Duodenal mucosa (tissue), 2 donors: ENCODE measurements at regions not wholly inside any gene's neighbourhood (a gene's known extent, or its start where the extent isn't known, plus 50 kb on each side); places are given as distances from the start of the nearest gene placed in this dataset.

Experiments
- H3K27ac ChIP-seq: one replicate; pipeline ENCODE4 v1.7.0; 2013; ENCODE audit warnings: low read depth, low read length
- H3K27me3 ChIP-seq, 2 donors: one replicate each; pipeline ENCODE4 v1.7.0; 2013; ENCODE audit warnings: low read length in 2 of 2, control low read depth in 1 of 2; ENCODE audit not compliant: insufficient read depth in 2 of 2, control insufficient read depth in 1 of 2
- H3K36me3 ChIP-seq, 2 donors: one replicate each; pipeline ENCODE4 v1.7.0; 2013; ENCODE audit warnings: low read length in 2 of 2, control low read depth in 1 of 2; ENCODE audit not compliant: insufficient read depth in 2 of 2, control insufficient read depth in 1 of 2
- H3K4me1 ChIP-seq, 2 donors: one replicate each; pipeline ENCODE4 v1.7.0; 2013; ENCODE audit warnings: low read length in 2 of 2, control low read depth in 1 of 2; ENCODE audit not compliant: insufficient read depth in 2 of 2, control insufficient read depth in 1 of 2
- H3K4me3 ChIP-seq, 2 donors: one replicate each; pipeline ENCODE4 v1.7.0; 2013; ENCODE audit warnings: low read length in 2 of 2, low read depth in 1 of 2
- H3K9ac ChIP-seq, 2 donors: one replicate each; pipeline ENCODE4 v1.7.0; 2013; ENCODE audit warnings: low read length in 2 of 2, low read depth in 1 of 2
- H3K9me3 ChIP-seq, 2 donors: one replicate each; pipeline ENCODE4 v1.7.0; 2013; ENCODE audit warnings: low read length in 2 of 2, control low read depth in 1 of 2; ENCODE audit not compliant: control insufficient read depth in 1 of 2

GRCh38 chr18:24995755-24996154 is 356.2 kb downstream of the ZNF521 start:
- H3K9me3 ChIP-seq: peaks cover 5 to 8% of the 10 kb centered on the region in 2 donors
- H3K9ac ChIP-seq: no peak overlapping the region
- H3K27me3 ChIP-seq: no peaks in the 10 kb centered on the region
- H3K27ac ChIP-seq: no peak overlapping the region
- H3K4me1 ChIP-seq: no peaks in the 10 kb centered on the region
- no peak overlapping the region for H3K4me3 ChIP-seq
- no peaks in the 10 kb centered on the region for H3K36me3 ChIP-seq

DNA sequence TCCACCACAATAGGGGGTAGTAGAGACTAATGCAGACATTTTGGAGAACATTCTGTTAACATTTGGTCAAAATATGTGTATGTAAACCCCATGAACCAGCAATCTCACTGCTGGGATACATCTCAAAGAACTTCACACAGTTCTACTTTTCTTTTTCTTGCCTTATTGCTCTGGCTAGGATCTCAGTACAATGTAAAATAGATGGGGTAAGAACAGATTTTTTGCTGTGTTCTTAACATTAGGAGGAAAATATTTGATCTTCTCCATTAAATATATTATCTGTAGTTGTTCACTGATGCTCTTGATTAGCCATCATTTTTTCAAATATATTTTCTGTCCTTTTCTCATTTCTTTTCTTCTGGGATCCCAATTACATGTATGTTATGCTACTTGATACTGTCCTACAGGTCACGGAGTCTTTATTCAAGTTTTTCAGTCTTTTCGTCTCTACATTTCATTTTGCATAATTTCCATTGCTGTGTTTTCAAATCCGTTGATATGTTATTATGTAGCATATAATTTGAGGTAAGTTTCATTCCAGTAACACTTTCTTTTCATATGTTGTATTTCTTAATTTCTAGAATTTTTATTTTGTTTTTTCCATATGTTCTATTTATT is 352.2 kb downstream of the ZNF521 start:
- Histone ChIP-seq H3K9ac (no peak overlapping the region), H3K36me3 (no peaks in the 10 kb centered on the region), H3K27ac (no peak overlapping the region), H3K27me3 (no peaks in the 10 kb centered on the region), H3K4me3 (no peak overlapping the region), H3K9me3 (peaks cover 5 to 8% of the 10 kb centered on the region in 2 donors), H3K4me1 (no peaks in the 10 kb centered on the region)

GRCh38 chr18:25001803-25002202 is 350.2 kb downstream of the ZNF521 start:
- Histone ChIP-seq H3K9ac (no peak overlapping the region), H3K9me3 (peaks cover 5 to 8% of the 10 kb centered on the region in 2 donors), H3K4me1 (no peaks in the 10 kb centered on the region), H3K36me3 (no peaks in the 10 kb centered on the region), H3K4me3 (no peak overlapping the region), H3K27ac (no peak overlapping the region), H3K27me3 (no peaks in the 10 kb centered on the region)

GRCh38 chr18:25005541-25006403 is 346.2 kb downstream of the ZNF521 start:
- H3K9ac ChIP-seq: no peak overlapping the region
- no peak overlapping the region for H3K27ac ChIP-seq
- H3K4me3 ChIP-seq: no peak overlapping the region
- no peaks in the 10 kb centered on the region for H3K27me3 ChIP-seq
- H3K36me3 ChIP-seq: no peaks in the 10 kb centered on the region
- H3K9me3 ChIP-seq: no peaks in the 10 kb centered on the region
- no peaks in the 10 kb centered on the region for H3K4me1 ChIP-seq

GRCh38 chr18:25010623-25011374 is 341.2 kb downstream of the ZNF521 start:
- Histone ChIP-seq H3K4me3 (no peak overlapping the region), H3K9me3 (no peaks in the 10 kb centered on the region), H3K27ac (no peak overlapping the region), H3K27me3 (no peaks in the 10 kb centered on the region), H3K36me3 (no peaks in the 10 kb centered on the region), H3K9ac (no peak overlapping the region), H3K4me1 (no peaks in the 10 kb centered on the region)
